SU-DHL-6 (cell line): ENCODE measurements at regions not wholly inside any gene's neighbourhood (a gene's known extent, or its start where the extent isn't known, plus 50 kb on each side); places are given as distances from the start of the nearest gene placed in this dataset.

Experiments
- H2AFZ ChIP-seq: fragments of 200-600 bp; sonication (generic); 2 replicates; pipeline ENCODE4 v1.6.1; 2014; ENCODE audit warnings: low read depth, mild to moderate bottlenecking, moderate library complexity, mixed read lengths, antibody characterized with exemption, low read length; ENCODE audit not compliant: severe bottlenecking
- H3F3A ChIP-seq: fragments of 200-600 bp; shearing (Covaris generic); 2 replicates; pipeline ENCODE4 v1.6.0; 2016; ENCODE audit warnings: antibody characterized with exemption, mild to moderate bottlenecking; ENCODE audit not compliant: insufficient read depth
- H3K27ac ChIP-seq: fragments of 200-600 bp; sonication (generic); 2 replicates; pipeline ENCODE4 v1.5.1; 2016; ENCODE audit warnings: low read depth, mild to moderate bottlenecking, low read length, moderate library complexity, mixed read lengths
- H3K27me3 ChIP-seq: fragments of 200-600 bp; sonication (generic), shearing (Covaris generic); 2 replicates; pipeline ENCODE4 v1.6.0; 2014; ENCODE audit warnings: mild to moderate bottlenecking, low read length
- H3K36me3 ChIP-seq: fragments of 200-600 bp; sonication (generic); 2 replicates; pipeline ENCODE4 v1.6.1; 2014; ENCODE audit warnings: mild to moderate bottlenecking, low read length, mixed read lengths
- H3K4me2 ChIP-seq: fragments of 300-600, 200-600 bp; shearing (Covaris generic), sonication (generic); 2 replicates; pipeline ENCODE4 v1.6.0; 2014; ENCODE audit warnings: low read length, low read depth, mild to moderate bottlenecking; ENCODE audit not compliant: poor library complexity, severe bottlenecking
- H3K4me3 ChIP-seq: fragments of 200-600 bp; sonication (generic); 2 replicates; pipeline ENCODE4 v1.5.1; 2014; ENCODE audit warnings: antibody characterized with exemption, low read length, mild to moderate bottlenecking, mixed read lengths; ENCODE audit not compliant: insufficient read depth, poor library complexity, severe bottlenecking
- H3K79me2 ChIP-seq: fragments of 200-600 bp; sonication (generic); 2 replicates; pipeline ENCODE4 v1.6.1; 2014; ENCODE audit warnings: mild to moderate bottlenecking, low read length, moderate library complexity; ENCODE audit not compliant: insufficient read depth
- H3K9ac ChIP-seq: fragments of 200-600 bp; sonication (generic); 2 replicates; pipeline ENCODE4 v1.7.0; 2014; ENCODE audit warnings: mild to moderate bottlenecking, low read length
- H3K9me2 ChIP-seq: fragments of 200-600 bp; sonication (generic); replicated peaks from 2 replicates; pipeline ENCODE4 v1.6.1; 2014; ENCODE audit warnings: low read length; ENCODE audit not compliant: insufficient read depth
- H3K9me3 ChIP-seq: fragments of 200-600 bp; sonication (generic); 2 replicates; pipeline ENCODE4 v1.6.1; 2014; ENCODE audit warnings: low read length, mixed read lengths; ENCODE audit not compliant: insufficient read depth
- H4K20me1 ChIP-seq: fragments of 200-600 bp; sonication (generic); 2 replicates; pipeline ENCODE4 v1.6.1; 2014; ENCODE audit warnings: low read depth, mild to moderate bottlenecking, antibody characterized with exemption, low read length, moderate library complexity, mixed read lengths
- CTCF ChIP-seq: fragments of 200-600 bp; sonication (generic); IDR thresholded peaks from one replicate; pipeline ENCODE4 v1.5.1; 2017; ENCODE audit warnings: antibody characterized with exemption, mild to moderate bottlenecking, low read length, moderate library complexity; ENCODE audit not compliant: insufficient read depth, poor library complexity, severe bottlenecking
- EZH2phosphoT487 ChIP-seq: fragments of 200-600 bp; sonication (generic), shearing (Covaris generic); conservative IDR thresholded peaks from 2 replicates; pipeline ENCODE4 v1.6.1; 2018; ENCODE audit warnings: mild to moderate bottlenecking, antibody characterized with exemption, low read length, moderate library complexity, mixed read lengths

- Histone ChIP-seq H3K27me3 (no peaks in the 10 kb centered on the region), H3K9me3 (no peaks in the 10 kb centered on the region), H3K4me3 (no peak overlapping the region), H3F3A (no peaks in the 10 kb centered on the region), H4K20me1 (no peaks in the 10 kb centered on the region), H3K4me2 (no peak overlapping the region), H3K27ac (no peak overlapping the region), H3K79me2 (no peaks in the 10 kb centered on the region), H3K9me2 (no peaks in the 10 kb centered on the region), H3K9ac (no peak overlapping the region), H2AFZ (no peak overlapping the region), H3K36me3 (no peaks in the 10 kb centered on the region)
- TF ChIP-seq EZH2phosphoT487 (no peak), CTCF (no peak)
These were observed 177.4 kb upstream of the DAPK1 start for GRCh38 chr9:87320146-87320884.

GRCh38 chr9:87322840-87323635, 174.6 kb upstream of the DAPK1 start:
- Histone ChIP-seq H3K9me3 (no peaks in the 10 kb centered on the region), H3K27me3 (no peaks in the 10 kb centered on the region), H3K9ac (no peak overlapping the region), H3K36me3 (no peaks in the 10 kb centered on the region), H3K9me2 (no peaks in the 10 kb centered on the region), H3F3A (no peaks in the 10 kb centered on the region), H3K4me2 (no peak overlapping the region), H4K20me1 (no peaks in the 10 kb centered on the region), H3K4me3 (no peak overlapping the region), H2AFZ (no peak overlapping the region), H3K27ac (no peak overlapping the region), H3K79me2 (no peaks in the 10 kb centered on the region)
- no peak for TF ChIP-seq CTCF
- no peak for TF ChIP-seq EZH2phosphoT487

- Histone ChIP-seq H3K27ac (no peak overlapping the region), H2AFZ (no peak overlapping the region), H3K9me3 (no peaks in the 10 kb centered on the region), H3F3A (no peaks in the 10 kb centered on the region), H4K20me1 (no peaks in the 10 kb centered on the region), H3K4me3 (no peak overlapping the region), H3K36me3 (no peaks in the 10 kb centered on the region), H3K9me2 (no peaks in the 10 kb centered on the region), H3K9ac (no peak overlapping the region), H3K27me3 (no peaks in the 10 kb centered on the region), H3K79me2 (no peaks in the 10 kb centered on the region), H3K4me2 (no peak overlapping the region)
- no peak for TF ChIP-seq CTCF
- TF ChIP-seq EZH2phosphoT487: no peak
These were observed 173.7 kb upstream of the DAPK1 start for GRCh38 chr9:87323928-87324327.
